T-helper 22 cell (primary cell): ENCODE measurements at regions not wholly inside any gene's neighbourhood (a gene's known extent, or its start where the extent isn't known, plus 50 kb on each side); places are given as distances from the start of the nearest gene placed in this dataset.
"Not testable (repeated sequence)": the region's sequence is repeated elsewhere in the genome, so short reads cannot be mapped to it uniquely, and the experiment has no call there.

Experiments used
- DNase-seq: peaks from one replicate; pipeline ENCODE4 v3.0.0-alpha.2; 2020; ENCODE audit warnings: low read depth

GRCh38 chr2:87075054-87075790 is 53.6 kb upstream of the PLGLB1 start:
- DNase-seq, result peak; percentile 2

GRCh38 chr2:87075791-87076252 is 54.2 kb upstream of the PLGLB1 start:
- DNase-seq, result peak; percentile 44

- peak; percentile 87 for DNase-seq
Measured at GRCh38 chr2:87076253-87077123, 54.8 kb upstream of the PLGLB1 start.

- not testable (repeated sequence) for DNase-seq
Measured at GRCh38 chr2:87077124-87077446, 55.4 kb upstream of the PLGLB1 start.

GRCh38 chr2:87081727-87082126 is 60.1 kb upstream of the PLGLB1 start:
- DNase-seq, result not testable (repeated sequence)

- DNase-seq, result not testable (repeated sequence)
Measured at GRCh38 chr2:87088079-87088478, 66.4 kb upstream of the PLGLB1 start.

GRCh38 chr2:87089401-87089800 is 67.8 kb upstream of the PLGLB1 start:
- not testable (repeated sequence) for DNase-seq

- not testable (repeated sequence) for DNase-seq
Measured at GRCh38 chr2:87093252-87093651, 71.6 kb upstream of the PLGLB1 start.

GRCh38 chr2:87093937-87094529 is 72.4 kb upstream of the PLGLB1 start:
- not testable (repeated sequence) for DNase-seq

GRCh38 chr2:87095804-87096203 is 74.2 kb upstream of the PLGLB1 start:
- not testable (repeated sequence) for DNase-seq

GRCh38 chr2:87128761-87129553 is 107.3 kb upstream of the PLGLB1 start:
- DNase-seq, result not testable (repeated sequence)

GRCh38 chr2:87132577-87132976 is 110.9 kb upstream of the PLGLB1 start:
- not testable (repeated sequence) for DNase-seq

- DNase-seq, result not testable (repeated sequence)
Measured at GRCh38 chr2:87151835-87152493, 130.3 kb upstream of the PLGLB1 start.

- not testable (repeated sequence) for DNase-seq
Measured at GRCh38 chr2:87174454-87174853, 152.8 kb upstream of the PLGLB1 start.

GRCh38 chr2:87183373-87183772 is 161.7 kb upstream of the PLGLB1 start:
- DNase-seq, result not testable (repeated sequence)

- not testable (repeated sequence) for DNase-seq
Measured at GRCh38 chr2:87184260-87184659, 162.6 kb upstream of the PLGLB1 start.

- not testable (repeated sequence) for DNase-seq
Measured at GRCh38 chr2:87189214-87189613, 167.6 kb upstream of the PLGLB1 start.

- not testable (repeated sequence) for DNase-seq
Measured at GRCh38 chr2:87193336-87193735, 171.7 kb upstream of the PLGLB1 start.

- not testable (repeated sequence) for DNase-seq
Measured at GRCh38 chr2:87194254-87194999, 172.8 kb upstream of the PLGLB1 start.

- DNase-seq, result not testable (repeated sequence)
Measured at GRCh38 chr2:87196720-87197388, 175.2 kb upstream of the PLGLB1 start.
